ACHN (cell line): ENCODE measurements at regions not wholly inside any gene's neighbourhood (a gene's known extent, or its start where the extent isn't known, plus 50 kb on each side); places are given as distances from the start of the nearest gene placed in this dataset.

ENCODE experiments used
- DNase-seq: peaks from one replicate; pipeline ENCODE4 v3.0.0-alpha.2; 2015
- in situ Hi-C: cut with HindIII; loops from 2 replicates; pipeline ENCODE4 v1.10.0; 2017; ENCODE audit warnings: low sequenced_read_pairs, low pct_ligation_motif_present, low pct_unique_long_range_greater_than_20kb

DNA sequence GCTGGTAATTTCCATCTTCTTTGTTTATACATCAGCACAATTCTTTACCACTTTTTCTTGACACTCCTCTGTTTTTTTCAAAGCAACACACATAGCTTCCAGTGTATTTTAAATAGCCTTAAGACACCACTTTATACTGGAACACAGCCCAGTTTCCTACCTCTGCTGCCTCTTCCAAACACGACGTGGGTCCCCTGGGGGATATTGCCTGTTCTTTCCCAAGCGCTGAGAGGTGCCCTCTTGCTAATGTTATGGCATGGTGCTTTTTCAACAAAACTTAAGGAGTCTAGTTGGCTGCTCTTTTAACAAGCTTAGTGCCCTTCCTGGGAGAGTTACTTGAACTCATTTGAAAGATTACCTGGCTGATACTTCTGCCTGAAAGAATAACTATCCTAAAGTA is 112.7 kb downstream of the OLFM4 start:
- in situ Hi-C loops: no loop called here

DNA sequence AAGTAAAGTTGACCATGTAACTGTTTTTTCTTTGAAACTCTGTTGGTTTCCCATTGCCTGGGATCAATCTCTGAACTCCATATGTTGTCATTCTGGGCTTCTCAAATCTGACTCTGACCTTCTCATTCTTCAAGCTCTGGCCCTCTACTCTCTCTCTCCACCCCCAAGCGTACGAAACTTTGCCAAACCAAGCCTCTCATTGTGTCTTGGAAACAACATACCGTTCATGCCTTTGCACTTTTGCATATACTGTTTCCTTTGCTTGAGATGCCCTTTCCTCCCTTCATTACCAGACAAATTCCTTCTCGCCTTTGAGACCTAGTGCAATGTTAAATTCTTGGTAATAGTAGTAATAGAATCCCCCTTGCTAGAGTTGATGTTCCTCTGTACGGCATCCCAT is 113.7 kb downstream of the OLFM4 start:
- DNase-seq: no peak
- in situ Hi-C loops: no loop called here

More for the DNA sequence above, 112.7 kb downstream of the OLFM4 start:
- no peak for DNase-seq

DNA sequence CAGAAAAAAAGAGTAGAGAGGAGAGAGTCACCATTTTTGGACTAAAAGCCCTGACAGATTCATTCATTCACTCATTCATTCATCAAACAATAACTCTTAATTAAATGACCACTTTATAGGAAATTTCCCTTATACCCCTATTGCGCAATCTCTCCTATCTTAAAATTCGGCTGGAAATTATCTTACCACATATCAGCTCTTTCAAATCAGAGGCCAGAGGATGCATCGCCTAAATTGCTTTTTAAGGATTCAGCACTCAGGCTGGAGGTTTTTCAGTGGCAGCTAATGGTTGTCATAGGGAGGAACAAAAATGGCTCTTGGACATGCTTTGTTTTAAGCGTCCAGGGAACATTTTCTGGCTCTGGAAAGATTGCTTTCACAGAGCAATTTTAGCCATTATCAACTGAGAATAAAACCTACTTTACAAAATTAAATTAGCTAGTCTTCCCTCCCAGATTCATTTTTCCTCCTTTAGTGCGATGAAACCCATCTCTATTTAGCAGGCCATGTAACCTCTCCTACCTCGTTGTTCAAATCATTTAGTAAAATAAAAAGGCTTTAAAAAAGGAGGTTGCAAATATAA is 115.2 kb downstream of the OLFM4 start:
- no peak for DNase-seq
- in situ Hi-C loops: no loop called here

DNA sequence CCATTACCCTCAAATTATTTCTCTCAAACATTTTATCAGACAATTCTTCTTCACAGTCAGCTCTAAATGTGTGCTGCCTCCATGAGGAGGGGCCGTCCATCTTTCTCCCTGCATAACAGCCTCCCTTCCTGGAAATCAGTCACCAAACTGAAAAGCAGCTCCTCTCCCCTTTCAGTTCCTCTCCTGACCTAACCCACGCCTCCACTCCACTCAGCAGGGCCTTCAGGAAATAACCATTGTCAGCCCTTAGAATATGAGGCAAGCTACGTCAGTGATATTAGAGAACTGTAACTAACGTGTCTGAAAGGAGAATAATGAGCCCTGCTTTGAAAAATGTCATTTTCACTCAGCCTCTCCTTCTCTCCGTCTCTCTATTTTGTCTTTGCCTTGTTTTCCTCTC is 116.2 kb downstream of the OLFM4 start:
- in situ Hi-C loops: no loop called here

DNA sequence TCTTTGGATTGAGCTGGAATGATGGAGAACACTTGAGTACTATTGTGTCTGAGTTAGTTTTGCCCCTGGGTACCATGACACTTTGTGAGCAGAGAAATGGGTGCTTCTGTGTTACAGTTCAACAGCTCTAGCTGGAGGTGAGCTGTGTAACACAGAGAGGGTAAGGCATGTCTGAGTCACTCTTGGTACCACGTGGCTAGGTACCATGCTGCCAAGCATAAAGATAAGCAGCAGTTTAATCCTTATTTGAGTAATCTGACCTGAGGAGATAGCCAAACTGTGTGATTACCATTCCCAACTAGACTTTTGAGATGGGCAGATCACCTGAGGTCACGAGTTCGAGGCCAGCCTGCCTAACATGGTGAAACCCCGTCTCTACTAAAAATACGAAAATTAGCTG is 122.0 kb downstream of the OLFM4 start:
- no peak for DNase-seq
- in situ Hi-C loops: no loop called here

More for the DNA sequence above, 116.2 kb downstream of the OLFM4 start:
- no peak for DNase-seq

DNA sequence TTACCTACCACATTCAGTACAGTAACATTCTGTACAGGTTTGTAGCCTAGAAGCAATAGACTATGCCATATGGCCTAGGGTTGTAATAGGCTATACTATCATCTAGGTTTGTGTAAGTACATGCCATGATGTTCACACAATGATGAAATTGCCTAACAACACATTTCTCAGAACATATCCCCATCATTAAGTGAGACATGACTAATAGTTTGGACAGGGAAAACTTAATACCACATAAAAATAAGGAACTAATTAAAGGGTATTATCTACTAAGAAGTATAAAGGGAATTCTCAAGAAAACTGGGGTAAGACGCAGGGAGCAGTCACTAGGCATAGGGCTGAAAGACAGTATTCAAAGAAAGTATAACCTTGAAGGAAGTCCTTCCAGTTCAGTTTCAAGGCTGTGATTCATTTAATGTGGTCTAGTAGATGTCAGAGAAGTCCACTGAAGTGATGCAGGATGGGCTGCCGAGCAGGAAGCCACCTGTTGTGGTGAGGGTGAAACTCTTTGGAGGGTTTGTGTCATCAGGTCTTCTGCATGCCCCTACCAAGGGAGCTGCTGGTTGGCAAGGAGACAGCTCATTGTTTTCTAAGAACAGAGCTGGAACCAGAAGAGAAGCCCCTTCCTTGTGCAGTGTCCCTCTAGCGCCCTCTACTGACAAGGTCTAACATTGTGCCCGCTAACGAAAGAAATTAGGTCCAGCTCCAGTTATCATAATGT is 122.9 kb downstream of the OLFM4 start:
- peak; percentile 46 for DNase-seq
- in situ Hi-C loops: no loop called here

DNA sequence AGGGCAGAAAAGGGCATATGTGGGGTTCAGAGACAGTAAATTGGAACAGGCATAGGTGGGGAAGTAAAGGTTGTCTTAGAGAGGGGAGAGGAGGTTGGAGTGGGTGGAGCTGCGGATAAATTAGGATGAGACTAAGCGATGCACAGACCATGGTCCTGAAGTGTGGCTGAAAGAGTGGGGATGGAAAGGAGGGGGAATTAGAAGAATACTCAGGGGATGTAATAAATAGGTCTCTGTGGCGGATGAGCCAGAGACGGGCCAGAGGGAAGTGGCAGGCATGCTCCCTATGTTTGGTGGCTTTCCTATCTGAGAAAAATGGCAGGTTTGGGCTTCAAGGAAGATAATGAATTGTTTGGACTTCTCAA is 123.4 kb downstream of the OLFM4 start:
- no peak for DNase-seq
- in situ Hi-C loops: no loop called here

DNA sequence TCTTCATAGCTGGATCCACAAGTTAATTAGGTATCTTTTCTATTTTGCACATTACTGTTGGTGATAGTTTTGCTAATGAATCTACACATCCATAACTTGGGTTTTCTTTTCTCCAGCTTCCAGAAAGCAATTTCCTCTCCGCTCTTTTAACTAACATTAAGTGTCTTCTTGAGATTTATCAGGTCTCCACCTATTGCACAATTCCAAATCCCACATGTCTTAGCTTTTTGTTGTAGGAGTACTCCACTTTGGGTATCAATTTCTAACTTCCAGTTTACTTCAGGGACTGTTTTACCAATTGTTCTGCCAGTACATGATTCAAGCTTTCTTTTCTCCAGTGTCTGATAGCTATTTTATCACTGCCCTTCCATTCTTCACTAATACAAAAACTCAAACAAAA is 129.6 kb downstream of the OLFM4 start:
- no peak for DNase-seq
- in situ Hi-C loops: no loop called here

DNA sequence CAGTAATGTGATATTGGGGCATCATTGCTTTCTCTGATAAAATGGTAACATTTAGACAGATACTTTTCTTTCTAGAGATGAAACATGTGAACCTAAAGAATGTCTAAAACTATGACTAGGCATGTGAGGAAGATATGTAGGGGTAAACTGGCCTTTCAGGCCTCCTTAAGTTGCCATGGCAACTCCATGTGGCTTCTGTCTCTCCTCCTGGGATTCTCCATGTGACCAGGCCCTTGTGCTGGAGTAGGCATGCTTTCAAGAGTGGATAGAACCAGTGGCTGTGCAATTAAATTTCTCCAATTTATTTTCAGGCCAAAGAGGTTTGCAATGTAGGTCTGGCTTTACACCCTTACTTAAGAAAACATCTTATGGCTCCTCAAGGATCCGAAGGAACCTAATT is 130.8 kb downstream of the OLFM4 start:
- in situ Hi-C loops: no loop called here
- no peak for DNase-seq

DNA sequence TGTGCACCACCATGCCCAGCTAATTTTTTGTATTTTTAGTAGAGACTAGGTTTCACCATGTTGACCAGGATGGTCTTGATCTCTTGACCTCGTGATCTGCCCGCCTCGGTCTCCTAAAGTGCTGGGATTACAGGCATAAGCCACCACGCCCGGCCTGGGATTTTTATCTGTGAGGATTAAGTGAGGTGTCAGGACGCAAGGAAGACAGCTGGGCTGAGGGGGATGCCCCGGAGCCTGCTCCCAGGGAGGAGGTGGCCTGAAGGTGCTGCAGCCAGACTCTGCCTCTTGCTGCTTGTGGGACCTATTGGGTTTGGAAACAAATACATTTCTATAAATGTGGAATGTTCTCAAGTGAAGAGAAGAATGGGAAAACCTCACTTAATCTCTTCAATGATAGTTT is 131.6 kb downstream of the OLFM4 start:
- in situ Hi-C loops: no loop called here
- DNase-seq: no peak

DNA sequence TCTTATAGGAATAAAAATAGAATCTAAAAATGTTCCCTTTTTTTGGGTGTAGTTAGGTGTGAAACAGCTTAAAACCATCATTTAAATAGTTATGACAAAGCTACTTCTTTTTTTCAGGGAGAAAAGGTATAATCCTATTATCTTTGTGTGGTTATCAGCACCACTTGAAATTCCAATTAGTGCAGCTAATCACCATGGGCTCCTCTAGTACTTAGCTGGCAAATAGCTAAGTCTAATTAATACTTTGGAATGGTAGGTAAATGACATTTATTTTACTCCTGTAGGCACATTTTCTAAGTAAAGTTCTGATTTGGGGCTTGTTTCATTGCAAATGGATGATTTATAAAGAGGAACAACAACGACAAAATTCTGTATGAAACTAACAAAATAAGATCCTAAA is 132.6 kb downstream of the OLFM4 start:
- no peak for DNase-seq
- in situ Hi-C loops: no loop called here

DNA sequence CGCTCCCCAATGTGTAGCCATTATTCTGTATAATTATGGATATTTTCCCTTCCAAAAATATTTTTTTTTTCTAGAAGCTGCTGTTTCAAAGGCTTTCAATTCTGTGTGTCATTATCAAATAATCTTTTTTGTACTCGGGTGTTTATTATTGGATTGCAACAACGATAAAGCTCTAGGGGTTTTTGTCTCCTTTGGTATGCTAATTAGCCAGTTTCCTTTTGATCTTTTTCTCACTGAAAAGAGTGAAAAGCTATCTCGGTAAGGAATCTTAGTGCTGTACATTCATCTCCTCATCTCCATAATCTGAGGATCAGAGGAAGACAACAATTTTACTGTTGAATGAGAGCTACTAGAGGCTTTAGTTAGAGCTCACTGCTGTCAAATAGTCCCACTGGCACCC is 136.6 kb downstream of the OLFM4 start:
- in situ Hi-C loops: no loop called here
- no peak for DNase-seq

DNA sequence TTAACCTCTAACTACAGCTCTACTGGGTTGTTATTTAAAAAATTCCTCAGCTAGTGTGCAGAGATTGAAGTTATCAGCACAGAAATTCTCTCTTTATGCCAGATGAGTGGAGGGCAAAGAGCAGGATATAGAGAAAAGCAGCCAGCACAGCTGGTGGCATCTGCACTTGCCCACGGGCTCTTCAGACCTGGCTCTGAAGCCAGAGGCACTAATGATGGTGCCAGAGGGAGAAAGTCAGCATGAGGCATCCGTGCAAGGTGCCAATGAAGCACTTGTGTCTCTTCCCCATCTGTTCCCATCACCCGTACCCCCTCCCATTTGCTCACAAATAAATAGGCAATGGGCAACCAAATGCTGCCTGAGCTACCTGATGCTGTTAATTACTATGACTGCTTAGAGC is 138.9 kb downstream of the OLFM4 start:
- in situ Hi-C loops: no loop called here
- DNase-seq: no peak

DNA sequence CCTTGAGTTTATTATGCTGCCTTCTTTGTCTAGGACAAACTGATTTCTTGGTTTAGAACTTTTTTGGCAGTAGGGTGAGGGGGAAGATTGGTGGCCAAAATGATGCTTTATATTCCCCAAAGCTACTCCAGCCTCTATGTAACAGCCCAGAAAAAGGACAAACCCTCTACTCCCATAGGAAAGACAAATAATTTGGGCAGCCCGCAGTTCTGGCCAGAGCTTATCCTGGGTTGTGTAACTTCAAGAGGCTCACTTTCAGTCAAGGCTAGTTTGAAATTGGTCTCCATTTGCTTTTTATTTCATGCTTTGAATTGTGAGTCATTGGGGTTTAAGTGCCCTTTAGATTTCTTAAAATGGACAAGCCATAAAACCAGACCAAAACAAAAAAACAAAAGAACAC is 142.3 kb downstream of the OLFM4 start:
- in situ Hi-C loops: no loop called here
- DNase-seq: no peak

DNA sequence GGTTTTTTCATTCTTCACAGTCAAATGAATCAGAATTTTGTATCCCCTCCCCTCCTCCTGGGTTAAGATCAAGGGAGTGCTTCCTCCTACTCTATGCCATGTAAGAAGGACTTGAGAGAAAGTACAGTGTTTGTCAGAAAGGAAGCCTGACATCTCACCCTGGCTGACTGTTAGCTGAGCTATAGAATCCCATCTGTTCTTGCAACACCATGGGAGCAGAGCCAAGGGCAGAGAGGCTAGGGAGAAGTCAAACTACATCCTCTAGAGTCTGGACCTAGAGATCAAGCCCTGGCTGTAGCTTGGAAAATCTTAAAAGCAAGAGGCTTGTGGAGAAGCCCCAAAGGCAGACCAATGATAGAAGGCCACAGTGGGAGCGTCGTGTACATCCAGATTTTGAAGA is 145.9 kb downstream of the OLFM4 start:
- DNase-seq: no peak
- in situ Hi-C loops: no loop called here

DNA sequence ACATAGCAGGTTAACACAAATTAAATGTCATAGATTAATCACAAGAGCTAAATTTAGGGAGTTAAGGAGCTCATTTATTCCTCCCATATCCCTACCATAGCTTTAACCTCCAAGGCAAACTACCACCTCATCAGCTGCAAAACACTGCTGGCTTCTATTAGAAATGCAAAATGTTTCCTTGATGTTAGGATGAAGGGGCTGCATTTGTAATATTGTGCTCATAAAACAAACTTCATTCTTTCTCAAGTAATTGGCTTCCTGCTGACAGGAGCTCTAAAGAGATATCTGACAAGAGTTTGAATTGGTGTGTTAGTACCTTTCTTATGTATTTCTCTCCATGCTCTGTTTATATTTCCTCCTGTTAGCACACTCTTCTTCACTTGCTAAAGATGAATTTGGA is 152.1 kb downstream of the OLFM4 start:
- in situ Hi-C loops: no loop called here

DNA sequence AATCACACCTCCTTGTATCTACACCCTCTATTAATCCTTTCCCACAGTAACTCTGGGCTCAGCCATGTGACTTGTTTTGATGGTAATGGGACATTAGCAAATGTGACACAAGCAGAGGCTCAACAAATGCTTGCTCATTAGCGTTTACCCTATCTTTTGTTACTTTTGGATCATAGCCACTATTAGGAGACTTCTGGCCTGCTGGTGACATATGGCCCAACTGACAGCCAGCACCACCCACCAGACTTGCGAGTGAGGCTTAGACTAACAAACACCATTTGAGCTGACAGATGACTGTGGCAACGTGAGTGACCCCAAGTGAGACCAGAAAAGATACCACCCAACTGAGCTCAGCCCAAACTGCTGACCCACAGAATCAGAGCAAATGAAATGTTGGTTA is 154.1 kb downstream of the OLFM4 start:
- in situ Hi-C loops: no loop called here
- no peak for DNase-seq

More for the DNA sequence above, 152.1 kb downstream of the OLFM4 start:
- DNase-seq: no peak

DNA sequence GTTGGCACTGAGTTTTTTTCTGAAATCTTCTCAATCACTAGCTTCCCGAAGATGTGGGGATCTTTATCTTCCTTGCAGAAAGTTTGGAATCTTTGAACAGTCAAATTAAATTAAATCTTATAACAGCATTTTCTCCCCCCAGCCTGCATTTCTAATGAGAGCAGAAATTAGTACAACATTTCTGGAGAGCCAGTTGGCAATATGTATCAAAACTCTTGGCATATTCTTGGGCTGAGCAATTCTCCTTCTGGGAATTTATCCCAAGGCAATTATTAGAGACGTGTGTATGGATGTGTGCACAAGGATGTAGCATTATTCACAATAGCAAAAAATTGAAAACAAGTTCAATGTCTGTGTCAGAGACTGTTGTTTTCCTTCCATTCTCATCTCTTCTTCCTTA is 159.5 kb downstream of the OLFM4 start:
- no peak for DNase-seq
- in situ Hi-C loops: no loop called here

DNA sequence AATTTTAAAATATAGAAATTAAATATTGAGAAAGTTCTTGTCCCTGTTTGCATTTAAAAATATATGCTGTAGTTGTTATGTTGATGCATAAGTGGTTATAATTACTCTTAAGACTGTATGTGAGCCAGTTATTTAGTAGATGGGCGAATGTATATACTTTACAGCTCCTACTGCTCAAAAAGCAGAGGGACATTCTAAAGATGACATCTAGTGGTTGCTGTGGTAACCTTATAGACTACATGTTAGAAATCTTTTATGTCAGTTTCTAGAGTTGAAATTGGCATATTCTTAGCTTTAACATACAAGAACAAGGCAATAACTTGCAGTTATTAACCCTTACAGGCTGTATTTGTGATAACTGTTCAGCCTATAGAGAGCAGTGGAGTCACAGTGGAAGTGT is 160.5 kb downstream of the OLFM4 start:
- no peak for DNase-seq
- in situ Hi-C loops: no loop called here

DNA sequence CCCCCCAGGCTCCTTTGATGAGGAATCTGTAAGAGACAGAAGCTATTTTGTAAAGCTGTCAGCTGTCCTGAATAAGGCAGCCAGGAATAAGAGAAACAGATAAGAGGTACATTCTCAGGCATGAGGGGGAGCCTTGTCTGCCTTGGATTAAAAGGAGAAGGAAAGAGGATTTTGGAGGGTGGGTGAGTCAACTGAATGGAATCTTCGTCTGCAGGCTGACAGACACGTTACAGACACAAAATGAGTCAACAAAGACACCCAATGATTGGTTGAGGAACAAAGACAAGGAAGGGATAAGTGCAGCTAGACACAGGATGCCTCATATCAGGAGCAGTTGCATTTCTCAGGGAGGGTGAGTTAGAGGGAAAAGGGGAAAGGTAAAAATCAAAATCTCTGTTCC is 162.5 kb downstream of the OLFM4 start:
- in situ Hi-C loops: no loop called here
- DNase-seq: peak; percentile 20

DNA sequence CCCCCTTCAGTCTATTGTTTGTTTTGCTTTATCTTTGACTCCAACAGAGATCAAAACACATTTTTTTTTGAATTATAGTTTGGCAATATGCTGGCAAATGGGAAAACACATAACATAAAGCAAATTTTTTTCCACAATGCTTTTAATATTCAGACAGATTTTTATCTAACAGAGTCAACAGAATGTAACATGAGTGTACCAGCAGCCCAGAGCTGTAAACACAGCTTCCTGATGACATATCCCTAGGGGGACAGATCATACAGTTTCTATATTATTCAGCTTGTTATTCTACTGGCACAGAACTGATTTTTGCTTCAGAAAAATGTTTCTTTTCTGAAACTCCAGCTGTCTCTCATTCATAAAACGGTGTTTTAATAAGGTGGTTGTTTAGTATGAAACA is 168.8 kb downstream of the OLFM4 start:
- in situ Hi-C loops: no loop called here
- no peak for DNase-seq
